Endodermal cell (in vitro differentiated cells): ENCODE measurements at regions not wholly inside any gene's neighbourhood (a gene's known extent, or its start where the extent isn't known, plus 50 kb on each side); places are given as distances from the start of the nearest gene placed in this dataset.

ENCODE experiments used
- DNase-seq: peaks from one replicate; pipeline ENCODE4 v3.0.0-alpha.2; 2017
- H3K27ac ChIP-seq: 2 replicates; pipeline ENCODE4 v1.5.1; 2013; ENCODE audit warnings: mild to moderate bottlenecking, low read depth, low read length, moderate library complexity
- H3K27me3 ChIP-seq: 2 replicates; pipeline ENCODE4 v1.6.1; 2013; ENCODE audit warnings: mild to moderate bottlenecking, low read length, moderate library complexity; ENCODE audit not compliant: insufficient read depth, control insufficient read depth, poor library complexity, severe bottlenecking
- H3K36me3 ChIP-seq: 2 replicates; pipeline ENCODE4 v1.7.0; 2013; ENCODE audit warnings: mild to moderate bottlenecking, low read length, moderate library complexity; ENCODE audit not compliant: control insufficient read depth, insufficient read depth
- H3K4me1 ChIP-seq: one replicate; pipeline ENCODE4 v1.7.0; 2013; ENCODE audit warnings: low read length; ENCODE audit not compliant: control insufficient read depth, insufficient read depth
- H3K4me3 ChIP-seq: 2 replicates; pipeline ENCODE4 v1.5.1; 2013; ENCODE audit warnings: mild to moderate bottlenecking, low read length, moderate library complexity
- H3K9ac ChIP-seq: 2 replicates; pipeline ENCODE4 v1.6.1; 2013; ENCODE audit warnings: mild to moderate bottlenecking, low read length, moderate library complexity; ENCODE audit not compliant: poor library complexity, severe bottlenecking; ENCODE audit errors: extremely low read depth
- H3K9me3 ChIP-seq: 2 replicates; pipeline ENCODE4 v1.6.1; 2013; ENCODE audit warnings: mild to moderate bottlenecking, low read length, moderate library complexity; ENCODE audit not compliant: control insufficient read depth
- H3K27ac Mint-ChIP-seq: 2 replicates; pipeline ENCODE4 v1.8.0; 2020; ENCODE audit warnings: mixed read lengths
- H3K27me3 Mint-ChIP-seq: 2 replicates; pipeline ENCODE4 v1.8.0; 2021; ENCODE audit warnings: mild to moderate bottlenecking, mixed read lengths; ENCODE audit not compliant: insufficient read depth
- H3K36me3 Mint-ChIP-seq: 2 replicates; pipeline ENCODE4 v1.8.0; 2020; ENCODE audit warnings: low read depth, mixed read lengths
- H3K4me1 Mint-ChIP-seq: 2 replicates; pipeline ENCODE4 v1.8.0; 2020; ENCODE audit warnings: mixed read lengths
- H3K4me3 Mint-ChIP-seq: 2 replicates; pipeline ENCODE4 v1.8.0; 2020; ENCODE audit warnings: mild to moderate bottlenecking, moderate library complexity, mixed read lengths
- H3K9me3 Mint-ChIP-seq: 2 replicates; pipeline ENCODE4 v1.8.0; 2020; ENCODE audit warnings: mild to moderate bottlenecking, mixed read lengths
- WGBS, 2 experiments: methylation state at CpG; one replicate each; pipeline versions ENCODE4 v1.1.5 to v1.1.7; 2013; ENCODE audit warnings: missing lambda C conversion rate in 2 of 2, mixed read lengths in 1 of 2; ENCODE audit not compliant: insufficient coverage in 1 of 2, insufficient read length in 1 of 2; 5-methylcytosine and 5-hydroxymethylcytosine counted together
- TF ChIP-seq, protein P1 (sequence below): fragments of 200-600 bp; sonication (generic); conservative IDR thresholded peaks from 2 replicates; pipeline ENCODE4 v1.5.0; 2021; ENCODE audit warnings: antibody characterized with exemption, mild to moderate bottlenecking

DNA sequence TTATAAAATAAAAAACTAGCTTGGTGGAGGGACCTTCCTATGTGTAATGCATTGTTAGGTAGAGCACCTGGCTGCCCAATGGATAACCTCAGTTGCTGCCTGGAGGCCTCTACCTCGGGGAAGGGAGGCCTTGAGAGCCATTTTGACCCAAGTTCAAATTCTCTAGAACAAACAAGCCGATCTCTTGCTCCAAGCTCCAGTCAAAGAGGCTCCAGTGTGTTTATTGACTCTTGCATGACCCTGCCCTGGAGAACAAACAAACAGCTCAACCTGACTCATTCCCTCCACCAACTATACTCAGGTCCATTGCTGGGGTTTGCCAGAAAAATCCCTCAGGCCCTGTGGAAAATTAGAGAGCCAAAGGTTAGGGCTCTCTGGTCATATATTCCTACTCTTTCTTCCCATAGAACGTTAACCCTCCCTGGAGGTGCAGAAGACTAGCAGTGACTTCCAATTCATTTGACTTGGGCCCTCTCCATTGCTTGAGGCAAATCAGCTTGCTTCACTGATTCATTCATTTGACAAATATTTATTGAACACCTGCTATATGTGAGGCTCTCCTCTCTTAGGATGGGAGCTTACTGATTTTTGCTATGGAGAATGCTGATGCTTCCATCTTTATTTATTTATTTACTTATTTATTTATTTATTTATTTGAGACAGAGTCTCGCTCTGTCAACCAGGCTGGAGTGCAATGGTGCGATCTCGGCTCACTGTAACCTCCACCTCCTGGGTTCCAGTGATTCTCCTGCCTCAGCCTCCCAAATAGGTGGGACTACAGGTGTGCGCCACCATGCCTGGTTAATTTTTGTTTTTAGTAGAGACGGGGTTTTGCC is 73.7 kb upstream of the CISTR start:
- no peak for DNase-seq
- Mint-ChIP-seq H3K27ac (no peak overlapping the region), H3K4me1 (peaks cover 9% of the 10 kb centered on the region), H3K27me3 (peaks cover 14% of the 10 kb centered on the region), H3K9me3 (no peaks in the 10 kb centered on the region), H3K36me3 (no peaks in the 10 kb centered on the region), H3K4me3 (no peak overlapping the region)
- Histone ChIP-seq H3K27me3 (peaks cover 49% of the 10 kb centered on the region), H3K9me3 (no peaks in the 10 kb centered on the region), H3K9ac (no peak overlapping the region), H3K27ac (no peak overlapping the region), H3K4me1 (no peaks in the 10 kb centered on the region), H3K36me3 (no peaks in the 10 kb centered on the region), H3K4me3 (no peak overlapping the region)
- 87 to 90% methylated on average over 8 of the region's 8 CpGs for WGBS, 2 experiments
- TF ChIP-seq, protein P1, sequence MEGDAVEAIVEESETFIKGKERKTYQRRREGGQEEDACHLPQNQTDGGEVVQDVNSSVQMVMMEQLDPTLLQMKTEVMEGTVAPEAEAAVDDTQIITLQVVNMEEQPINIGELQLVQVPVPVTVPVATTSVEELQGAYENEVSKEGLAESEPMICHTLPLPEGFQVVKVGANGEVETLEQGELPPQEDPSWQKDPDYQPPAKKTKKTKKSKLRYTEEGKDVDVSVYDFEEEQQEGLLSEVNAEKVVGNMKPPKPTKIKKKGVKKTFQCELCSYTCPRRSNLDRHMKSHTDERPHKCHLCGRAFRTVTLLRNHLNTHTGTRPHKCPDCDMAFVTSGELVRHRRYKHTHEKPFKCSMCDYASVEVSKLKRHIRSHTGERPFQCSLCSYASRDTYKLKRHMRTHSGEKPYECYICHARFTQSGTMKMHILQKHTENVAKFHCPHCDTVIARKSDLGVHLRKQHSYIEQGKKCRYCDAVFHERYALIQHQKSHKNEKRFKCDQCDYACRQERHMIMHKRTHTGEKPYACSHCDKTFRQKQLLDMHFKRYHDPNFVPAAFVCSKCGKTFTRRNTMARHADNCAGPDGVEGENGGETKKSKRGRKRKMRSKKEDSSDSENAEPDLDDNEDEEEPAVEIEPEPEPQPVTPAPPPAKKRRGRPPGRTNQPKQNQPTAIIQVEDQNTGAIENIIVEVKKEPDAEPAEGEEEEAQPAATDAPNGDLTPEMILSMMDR: no peak

DNA sequence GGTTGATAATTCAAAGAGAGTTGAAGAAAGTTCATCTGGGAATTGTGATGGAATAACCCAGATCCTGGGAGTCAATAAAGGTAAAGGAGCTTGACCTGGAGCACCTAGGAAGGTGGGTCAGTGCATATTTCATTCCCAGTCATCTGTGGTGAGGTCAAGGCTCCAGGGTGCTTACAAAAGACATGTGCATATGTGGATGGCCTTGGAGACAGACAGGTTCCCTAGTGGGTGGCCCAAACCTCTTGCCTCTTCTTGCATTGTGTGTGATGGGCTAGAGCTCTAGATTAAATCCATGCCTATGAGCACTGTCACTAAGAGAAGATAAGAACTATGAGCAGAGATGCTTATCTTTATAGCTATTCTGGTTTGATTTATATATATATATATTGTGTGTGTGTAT is 75.5 kb upstream of the CISTR start:
- no peaks in the 10 kb centered on the region for H3K9me3 ChIP-seq
- Mint-ChIP-seq H3K27ac (no peak overlapping the region), H3K4me3 (no peak overlapping the region), H3K4me1 (peaks cover 9% of the 10 kb centered on the region), H3K27me3 (peaks cover 9% of the 10 kb centered on the region), H3K36me3 (no peaks in the 10 kb centered on the region), H3K9me3 (no peaks in the 10 kb centered on the region)
- H3K27me3 ChIP-seq: peaks cover 32% of the 10 kb centered on the region
- TF ChIP-seq, protein P1: no peak
- H3K36me3 ChIP-seq: no peaks in the 10 kb centered on the region
- no peak overlapping the region for H3K9ac ChIP-seq
- H3K4me1 ChIP-seq: no peaks in the 10 kb centered on the region
- no peak overlapping the region for H3K27ac ChIP-seq
- H3K4me3 ChIP-seq: no peak overlapping the region
- DNase-seq: no peak

DNA sequence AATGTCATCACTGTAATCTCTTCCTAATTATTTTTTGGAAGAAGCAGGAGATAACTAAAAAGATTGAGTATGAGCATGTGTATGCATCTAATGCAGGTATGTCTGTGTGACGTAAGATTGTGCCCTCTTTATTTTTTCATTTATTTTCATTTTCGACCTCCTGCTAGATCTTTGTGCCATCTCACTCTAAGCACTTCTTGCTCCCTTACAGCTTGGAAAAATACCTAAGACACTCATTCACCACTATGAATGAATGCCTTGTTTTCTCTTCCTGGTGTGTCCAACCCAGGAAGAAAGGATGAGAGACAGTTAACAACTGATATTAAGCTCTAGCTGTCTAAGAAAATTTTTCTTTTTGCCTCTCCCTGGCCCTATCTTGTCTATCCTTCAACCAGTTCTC is 76.8 kb upstream of the CISTR start:
- Mint-ChIP-seq H3K9me3 (no peaks in the 10 kb centered on the region), H3K4me3 (no peak overlapping the region), H3K27me3 (peaks cover 8% of the 10 kb centered on the region), H3K36me3 (no peaks in the 10 kb centered on the region), H3K4me1 (peaks cover 9% of the 10 kb centered on the region), H3K27ac (no peak overlapping the region)
- 81 to 100% methylated on average over 1 to 2 of the region's 2 CpGs for whole genome bisulfite sequencing, 2 experiments
- no peak overlapping the region for H3K4me3 ChIP-seq
- H3K36me3 ChIP-seq: no peaks in the 10 kb centered on the region
- TF ChIP-seq, protein P1: no peak
- H3K4me1 ChIP-seq: no peaks in the 10 kb centered on the region
- no peaks in the 10 kb centered on the region for H3K9me3 ChIP-seq
- no peak overlapping the region for H3K27ac ChIP-seq
- H3K9ac ChIP-seq: no peak overlapping the region
- H3K27me3 ChIP-seq: peaks cover 35% of the 10 kb centered on the region
- DNase-seq: no peak
